Breast epithelium (tissue), 4 donors: ENCODE measurements at regions not wholly inside any gene's neighbourhood (a gene's known extent, or its start where the extent isn't known, plus 50 kb on each side); places are given as distances from the start of the nearest gene placed in this dataset.
A peak's percentile ranks its signal among the peaks of the same experiment; 100 is the strongest.

Source experiments
- DNase-seq, 2 donors: peaks; one replicate each; pipeline ENCODE4 v3.0.0-alpha.2; 2019; ENCODE audit warnings: low spot score in 2 of 2
- H3K27ac ChIP-seq, 2 donors: fragments of 200-600 bp; sonication (generic) in 1 of 2; one replicate each; pipeline ENCODE4 v1.5.1; 2016 to 2019; ENCODE audit warnings: mild to moderate bottlenecking in 1 of 2
- H3K27me3 ChIP-seq, 2 donors: fragments of 200-600 bp; sonication (generic) in 1 of 2; one replicate each; pipeline versions ENCODE4 v1.5.1 to v1.6.0; 2017 to 2019; ENCODE audit warnings: control low read depth in 1 of 2, mild to moderate bottlenecking in 1 of 2
- H3K36me3 ChIP-seq: fragments of 200-600 bp; one replicate; pipeline ENCODE4 v1.5.1; 2019
- H3K4me1 ChIP-seq, 2 donors: fragments of 200-600 bp; sonication (generic); one replicate each; pipeline ENCODE4 v1.5.1; 2016 to 2019; ENCODE audit warnings: control low read depth in 1 of 2
- H3K4me3 ChIP-seq, 3 donors: fragments of 200-600 bp; sonication (generic); 1 replicate in 2 of 3; 2 replicates in 1 of 3; pipeline ENCODE4 v1.5.1; 2016 to 2019; ENCODE audit warnings: mild to moderate bottlenecking in 3 of 3, moderate library complexity in 2 of 3
- H3K9me3 ChIP-seq, 2 donors: fragments of 200-600 bp; sonication (generic) in 1 of 2; one replicate each; pipeline ENCODE4 v1.5.1; 2016 to 2019; ENCODE audit warnings: control low read depth in 1 of 2
- POLR2A ChIP-seq: fragments of 450-650 bp; IDR thresholded peaks from one replicate; pipeline ENCODE4 v1.6.1; 2016; ENCODE audit warnings: antibody characterized with exemption, mild to moderate bottlenecking, moderate library complexity
- POLR2AphosphoS5 ChIP-seq, 3 donors: sonication (generic); formaldehyde crosslinking; IDR thresholded peaks; one replicate each; pipeline ENCODE4 v1.6.1; 2017; ENCODE audit warnings: antibody characterized with exemption in 3 of 3
- intact Hi-C: fragments of 100-400 bp; cut with DNase I; formaldehyde crosslinking; loops from one replicate; pipeline ENCODE4 v1.15.1; 2023; ENCODE audit warnings: low total_unique reads
- TF ChIP-seq, protein P1 (sequence below), 3 donors: fragments of 450-650 bp; IDR thresholded peaks; one replicate each; pipeline ENCODE4 v1.5.1; 2016 to 2017; ENCODE audit warnings: antibody characterized with exemption in 3 of 3, mild to moderate bottlenecking in 3 of 3, moderate library complexity in 3 of 3

DNA sequence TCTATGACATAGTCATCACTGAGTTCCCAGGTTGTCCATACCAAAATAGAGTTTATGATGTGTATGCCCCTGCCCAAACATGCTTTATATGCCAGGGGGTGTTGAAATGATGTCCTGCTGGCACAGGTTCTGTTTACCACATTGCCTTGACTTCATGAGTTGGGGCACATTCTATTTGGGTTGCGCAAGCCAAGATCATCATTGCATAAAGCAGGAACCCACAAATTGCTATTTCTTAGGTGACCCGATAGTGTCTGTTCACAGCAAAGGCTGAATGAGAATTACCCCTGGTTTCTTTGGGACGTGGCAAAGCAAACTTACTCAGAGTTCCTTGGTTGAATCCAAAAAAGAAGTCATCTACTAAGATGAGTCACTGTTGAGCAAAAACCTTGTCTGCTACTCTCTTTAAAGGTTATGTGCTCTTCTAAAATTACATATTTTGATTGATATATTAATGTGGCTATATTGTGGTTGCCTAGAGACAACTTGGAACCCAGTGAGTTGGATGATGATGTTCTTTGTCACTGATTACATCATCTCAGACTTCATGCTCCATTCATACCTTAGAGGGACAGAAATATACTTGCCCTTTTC lies 912.6 kb upstream of the SOX9 start:
- no peak overlapping the region for H3K27ac ChIP-seq
- no peaks in the 10 kb centered on the region for H3K27me3 ChIP-seq
- H3K9me3 ChIP-seq, result no peaks in the 10 kb centered on the region
- no peaks in the 10 kb centered on the region for H3K36me3 ChIP-seq
- DNase-seq, result peak in 1 of 2 donors; percentile 17
- intact Hi-C loops, result no loop called here
- no peaks in the 10 kb centered on the region for H3K4me1 ChIP-seq
- no peak for TF ChIP-seq POLR2AphosphoS5 (IDR thresholded peaks at IDR 0.05)
- no peak for TF ChIP-seq POLR2A
- TF ChIP-seq, protein P1, sequence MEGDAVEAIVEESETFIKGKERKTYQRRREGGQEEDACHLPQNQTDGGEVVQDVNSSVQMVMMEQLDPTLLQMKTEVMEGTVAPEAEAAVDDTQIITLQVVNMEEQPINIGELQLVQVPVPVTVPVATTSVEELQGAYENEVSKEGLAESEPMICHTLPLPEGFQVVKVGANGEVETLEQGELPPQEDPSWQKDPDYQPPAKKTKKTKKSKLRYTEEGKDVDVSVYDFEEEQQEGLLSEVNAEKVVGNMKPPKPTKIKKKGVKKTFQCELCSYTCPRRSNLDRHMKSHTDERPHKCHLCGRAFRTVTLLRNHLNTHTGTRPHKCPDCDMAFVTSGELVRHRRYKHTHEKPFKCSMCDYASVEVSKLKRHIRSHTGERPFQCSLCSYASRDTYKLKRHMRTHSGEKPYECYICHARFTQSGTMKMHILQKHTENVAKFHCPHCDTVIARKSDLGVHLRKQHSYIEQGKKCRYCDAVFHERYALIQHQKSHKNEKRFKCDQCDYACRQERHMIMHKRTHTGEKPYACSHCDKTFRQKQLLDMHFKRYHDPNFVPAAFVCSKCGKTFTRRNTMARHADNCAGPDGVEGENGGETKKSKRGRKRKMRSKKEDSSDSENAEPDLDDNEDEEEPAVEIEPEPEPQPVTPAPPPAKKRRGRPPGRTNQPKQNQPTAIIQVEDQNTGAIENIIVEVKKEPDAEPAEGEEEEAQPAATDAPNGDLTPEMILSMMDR (IDR thresholded peaks at IDR 0.05), result no peak
- no peak overlapping the region for H3K4me3 ChIP-seq

DNA sequence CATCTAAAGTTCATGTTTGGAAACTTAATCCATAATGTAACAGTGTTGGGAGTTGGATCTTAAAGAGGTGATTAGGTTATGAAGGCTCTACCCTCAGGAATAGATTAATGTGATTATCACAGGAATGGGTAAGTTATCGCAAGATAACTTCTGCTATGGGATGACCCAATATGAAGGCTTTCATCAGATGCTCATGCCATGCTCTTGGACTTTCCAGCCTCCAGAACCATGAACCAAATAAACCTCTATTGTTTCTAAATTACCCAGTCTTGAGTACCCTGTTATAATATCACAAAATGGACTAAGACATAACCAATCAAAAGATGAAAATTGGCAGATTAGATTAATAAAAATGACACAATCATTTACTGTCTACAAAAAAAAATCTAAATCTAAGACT lies 906.9 kb upstream of the SOX9 start:
- no peak overlapping the region for H3K4me3 ChIP-seq
- no peaks in the 10 kb centered on the region for H3K27me3 ChIP-seq
- TF ChIP-seq POLR2AphosphoS5 (IDR thresholded peaks at IDR 0.05) (no peak), POLR2A (no peak)
- TF ChIP-seq, protein P1 (IDR thresholded peaks at IDR 0.05), result no peak
- DNase-seq, result no peak
- intact Hi-C loops, result no loop called here
- no peaks in the 10 kb centered on the region for H3K36me3 ChIP-seq
- H3K4me1 ChIP-seq, result no peaks in the 10 kb centered on the region
- H3K9me3 ChIP-seq, result no peaks in the 10 kb centered on the region
- H3K27ac ChIP-seq, result no peak overlapping the region

DNA sequence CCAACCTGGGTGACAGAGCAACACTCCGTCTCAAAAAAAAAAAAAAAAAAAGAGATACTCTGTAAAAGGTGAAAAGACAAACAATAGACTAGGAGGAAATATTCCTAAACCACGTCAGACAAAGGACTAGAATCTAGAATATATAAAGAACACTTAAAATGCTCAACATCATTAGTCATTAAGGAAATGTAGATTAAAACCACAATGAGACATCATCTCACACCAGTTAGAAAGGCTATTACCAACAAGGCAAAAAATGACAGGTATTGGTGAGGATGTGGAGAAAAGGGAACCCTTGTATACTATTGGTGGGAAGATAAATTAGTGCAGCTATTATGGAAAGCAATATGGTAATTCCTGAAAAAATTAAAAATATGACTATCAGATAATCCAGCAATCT lies 903.1 kb upstream of the SOX9 start:
- no peak for TF ChIP-seq POLR2A
- TF ChIP-seq, protein P1 (IDR thresholded peaks at IDR 0.05), result no peak
- no peak for TF ChIP-seq POLR2AphosphoS5 (IDR thresholded peaks at IDR 0.05)
- no peak overlapping the region for H3K4me3 ChIP-seq
- H3K27ac ChIP-seq, result no peak overlapping the region
- no peaks in the 10 kb centered on the region for H3K9me3 ChIP-seq
- H3K27me3 ChIP-seq, result no peaks in the 10 kb centered on the region
- H3K36me3 ChIP-seq, result no peaks in the 10 kb centered on the region
- intact Hi-C loops, result no loop called here
- DNase-seq, result no peak
- no peaks in the 10 kb centered on the region for H3K4me1 ChIP-seq

DNA sequence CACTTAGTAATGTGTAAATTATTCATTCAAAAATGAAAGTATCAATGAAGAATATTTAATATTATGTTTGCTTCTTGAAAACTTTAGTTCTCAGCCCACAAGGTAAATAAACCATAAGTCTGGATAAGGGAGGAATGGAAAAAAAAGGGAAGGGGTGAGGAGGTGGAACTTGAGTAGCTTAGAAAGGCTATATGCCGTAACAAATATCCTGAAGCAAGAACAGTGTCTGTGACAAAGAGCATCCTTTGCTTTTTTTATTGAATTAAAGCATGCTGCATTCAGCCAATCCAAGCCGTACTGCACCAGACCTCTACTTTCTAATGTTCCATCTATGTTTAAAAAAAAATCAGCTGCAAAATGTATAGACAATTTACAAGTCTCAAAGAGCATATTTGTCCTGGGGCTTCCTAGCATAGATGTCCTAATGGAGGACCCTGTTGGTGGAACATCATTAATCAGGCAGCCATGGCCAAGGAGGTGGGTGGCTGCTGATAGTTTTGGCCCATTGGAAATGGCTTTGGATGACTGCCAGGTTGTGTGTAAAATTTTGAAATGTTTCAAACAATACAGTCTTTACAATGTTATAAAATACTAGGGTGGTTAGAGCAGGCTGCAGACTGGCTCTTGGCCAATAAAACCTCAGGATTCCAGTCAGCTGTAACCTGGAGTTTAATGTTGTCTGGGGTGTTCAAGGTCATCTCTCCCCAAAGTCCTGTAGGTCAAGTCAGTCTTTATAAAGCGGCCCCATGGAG lies 895.8 kb upstream of the SOX9 start:
- Histone ChIP-seq H3K27me3 (no peaks in the 10 kb centered on the region), H3K9me3 (no peaks in the 10 kb centered on the region), H3K4me3 (no peak overlapping the region), H3K36me3 (no peaks in the 10 kb centered on the region), H3K4me1 (no peaks in the 10 kb centered on the region), H3K27ac (no peak overlapping the region)
- DNase-seq, result no peak
- TF ChIP-seq, protein P1 (IDR thresholded peaks at IDR 0.05), result no peak
- no peak for TF ChIP-seq POLR2A
- no peak for TF ChIP-seq POLR2AphosphoS5 (IDR thresholded peaks at IDR 0.05)
- intact Hi-C loops, result no loop called here

DNA sequence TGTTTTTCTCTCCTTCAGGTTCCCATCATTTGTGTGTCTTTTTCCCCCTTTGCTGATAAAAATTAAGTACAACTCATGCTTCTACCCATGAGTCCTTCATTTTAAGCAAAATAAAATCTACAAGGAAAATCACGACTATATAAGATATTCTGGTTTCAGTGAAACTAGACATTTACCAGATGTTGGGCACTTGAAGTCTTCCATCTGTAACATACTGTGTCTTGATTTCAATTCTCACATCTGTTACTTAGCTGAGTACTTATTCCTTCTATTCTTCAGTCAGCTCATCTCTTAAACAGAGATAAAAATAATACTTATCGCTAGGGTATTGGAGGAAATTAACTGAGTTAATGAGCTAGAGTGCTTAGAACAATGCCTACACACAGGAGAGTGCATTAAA lies 893.0 kb upstream of the SOX9 start:
- Histone ChIP-seq H3K4me1 (no peaks in the 10 kb centered on the region), H3K36me3 (no peaks in the 10 kb centered on the region), H3K27ac (no peak overlapping the region), H3K27me3 (no peaks in the 10 kb centered on the region), H3K4me3 (no peak overlapping the region), H3K9me3 (no peaks in the 10 kb centered on the region)
- no peak for DNase-seq
- TF ChIP-seq POLR2AphosphoS5 (IDR thresholded peaks at IDR 0.05) (no peak), POLR2A (no peak)
- TF ChIP-seq, protein P1 (IDR thresholded peaks at IDR 0.05), result no peak
- intact Hi-C loops, result no loop called here
